NK-92 (cell line): ENCODE measurements at regions not wholly inside any gene's neighbourhood (a gene's known extent, or its start where the extent isn't known, plus 50 kb on each side); places are given as distances from the start of the nearest gene placed in this dataset.
"Not testable (repeated sequence)": the region's sequence is repeated elsewhere in the genome, so short reads cannot be mapped to it uniquely, and the experiment has no call there.

Experiments
- DNase-seq: peaks from one replicate; lab custom pipeline; 2025; ENCODE audit not compliant: unreplicated experiment; lab: John Stamatoyannopoulos, UW

GRCh38 chr1:234961456-234962339, 166.9 kb downstream of the TOMM20 start:
- DNase-seq: no peak

GRCh38 chr1:234960722-234961455, 167.7 kb downstream of the TOMM20 start:
- DNase-seq: no peak

DNA sequence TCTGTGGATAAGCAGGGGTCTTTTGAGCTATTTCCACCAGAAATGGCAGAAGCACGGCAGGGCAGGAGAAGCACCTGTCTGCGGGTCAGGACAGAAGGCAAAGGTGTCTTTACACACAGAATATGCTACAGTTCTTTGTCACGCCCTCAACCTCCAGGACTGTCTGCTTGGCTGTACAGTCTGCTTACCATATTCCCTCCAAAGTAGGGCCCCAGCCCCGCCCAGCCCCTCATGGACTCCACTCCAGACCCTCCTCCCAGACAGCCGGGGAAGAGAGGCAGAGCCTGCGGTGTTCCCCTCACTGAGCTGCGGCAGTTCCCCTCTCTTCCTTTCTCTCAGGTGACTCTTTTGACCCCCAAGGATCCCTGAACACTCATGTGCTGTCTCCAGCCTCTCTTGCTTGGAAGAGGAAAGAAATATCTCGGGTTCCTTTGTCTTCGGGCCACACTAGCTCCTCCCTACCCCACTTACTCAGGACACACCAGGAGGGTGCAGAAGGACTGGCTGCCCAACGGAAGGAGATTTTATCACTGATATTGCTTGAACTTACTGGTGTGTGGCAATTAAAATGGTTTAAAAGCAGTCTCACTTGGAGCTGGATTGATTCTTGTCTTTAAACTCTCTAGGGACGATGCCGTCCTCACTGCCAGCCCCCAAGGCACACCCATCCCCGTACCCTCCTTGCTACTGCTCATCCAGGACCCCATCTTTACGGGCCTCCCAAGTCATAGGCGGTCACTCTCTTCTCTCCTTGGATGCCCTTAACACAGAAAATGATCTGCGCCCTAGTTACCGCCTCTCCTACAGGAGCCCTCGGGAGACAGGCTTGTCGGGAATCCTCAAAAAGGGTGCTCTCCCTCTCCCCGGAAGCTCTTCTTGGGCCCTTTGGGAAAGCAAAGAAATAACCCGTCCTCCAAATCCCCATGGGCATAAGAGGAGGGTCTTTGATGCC, 169.7 kb downstream of the TOMM20 start:
- no peak for DNase-seq

DNA sequence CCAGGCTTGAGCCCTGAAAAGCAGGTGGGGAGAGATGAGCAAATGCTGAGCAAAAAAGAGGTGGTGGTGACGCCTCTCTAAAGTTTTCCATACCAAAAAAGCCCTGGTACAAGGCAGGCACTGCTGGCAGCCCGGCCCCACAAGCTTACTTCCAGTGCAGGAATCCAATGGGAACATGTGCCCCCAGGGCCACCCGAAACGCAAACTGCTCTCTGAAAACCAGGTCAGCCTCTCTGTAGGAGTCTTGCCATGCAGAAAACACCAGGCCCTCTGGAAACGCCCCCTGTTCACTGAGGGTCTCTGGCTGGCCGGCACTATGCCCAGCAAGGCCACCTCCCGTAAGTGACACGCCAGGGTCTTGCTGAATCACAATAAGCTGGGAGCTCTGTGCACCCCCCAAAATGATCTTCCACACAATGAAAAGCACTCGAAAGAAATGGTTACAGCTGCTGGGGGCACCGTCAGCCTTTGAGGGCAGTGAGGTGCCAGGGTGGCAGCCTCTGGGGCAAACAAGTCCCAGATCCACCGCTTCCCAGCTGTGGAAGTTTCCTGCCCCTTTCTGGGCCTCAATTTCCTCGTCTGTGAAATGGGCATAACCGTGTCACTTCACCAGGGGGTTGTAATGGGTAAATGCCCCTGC, 170.5 kb downstream of the TOMM20 start:
- no peak for DNase-seq

DNA sequence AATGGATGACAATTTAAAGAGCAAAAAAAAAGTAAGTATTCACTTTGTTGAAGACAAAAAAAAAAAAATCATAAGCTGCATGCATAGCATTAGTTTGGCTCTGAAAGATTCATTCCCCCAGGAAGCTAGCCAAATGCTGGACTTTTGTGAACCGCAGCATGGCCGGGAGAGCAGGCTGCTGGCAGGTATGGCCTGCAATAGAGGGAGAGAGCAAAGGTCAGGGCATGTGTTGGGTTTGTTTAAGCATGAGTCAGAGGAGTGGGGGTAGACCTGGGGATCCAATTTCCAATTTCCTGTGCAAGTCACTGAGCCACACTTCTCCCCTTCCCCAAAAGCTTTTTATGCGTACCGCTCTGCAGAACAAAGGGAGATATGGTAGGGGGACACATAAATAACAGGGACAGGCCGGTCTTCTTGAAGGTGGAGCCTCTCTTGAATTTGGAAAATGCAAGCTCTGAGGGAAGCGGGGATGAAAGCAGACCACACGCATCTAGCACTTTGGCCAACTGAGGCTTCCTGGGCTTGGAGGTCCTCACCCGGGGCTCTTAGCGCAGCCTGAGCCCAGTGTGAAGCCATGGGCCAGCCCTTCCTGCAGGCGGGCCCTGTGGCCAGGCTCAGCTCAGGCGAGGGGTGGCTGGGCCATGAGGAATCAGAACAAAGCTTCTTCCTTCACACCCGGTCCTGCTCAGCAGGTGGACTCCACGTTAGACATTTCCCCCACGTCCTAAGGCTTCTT, 171.1 kb downstream of the TOMM20 start:
- DNase-seq: no peak

- DNase-seq: no peak
These were observed 171.8 kb downstream of the TOMM20 start for GRCh38 chr1:234956821-234957329.

GRCh38 chr1:234955107-234955731, 173.4 kb downstream of the TOMM20 start:
- DNase-seq: no peak

DNA sequence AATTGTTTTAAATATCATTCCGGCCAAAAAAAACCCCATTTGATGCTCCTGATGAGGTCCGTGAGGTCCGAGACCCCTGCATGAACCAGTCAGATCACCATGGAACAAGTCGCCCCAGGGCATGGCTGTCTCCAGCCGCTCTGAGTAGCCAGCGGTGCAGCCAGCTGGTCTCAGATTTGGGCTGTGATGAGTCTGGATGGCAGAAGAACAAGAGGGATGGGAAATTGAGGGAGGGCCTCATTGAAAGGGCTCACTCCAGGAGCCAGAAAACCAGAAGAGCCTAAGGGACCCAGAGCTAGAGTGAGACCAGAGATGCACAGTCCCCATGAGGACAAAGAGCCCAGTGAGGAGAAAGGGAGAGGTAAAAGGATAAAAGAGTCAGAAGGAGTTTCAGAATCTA, 174.0 kb downstream of the TOMM20 start:
- DNase-seq: no peak

DNA sequence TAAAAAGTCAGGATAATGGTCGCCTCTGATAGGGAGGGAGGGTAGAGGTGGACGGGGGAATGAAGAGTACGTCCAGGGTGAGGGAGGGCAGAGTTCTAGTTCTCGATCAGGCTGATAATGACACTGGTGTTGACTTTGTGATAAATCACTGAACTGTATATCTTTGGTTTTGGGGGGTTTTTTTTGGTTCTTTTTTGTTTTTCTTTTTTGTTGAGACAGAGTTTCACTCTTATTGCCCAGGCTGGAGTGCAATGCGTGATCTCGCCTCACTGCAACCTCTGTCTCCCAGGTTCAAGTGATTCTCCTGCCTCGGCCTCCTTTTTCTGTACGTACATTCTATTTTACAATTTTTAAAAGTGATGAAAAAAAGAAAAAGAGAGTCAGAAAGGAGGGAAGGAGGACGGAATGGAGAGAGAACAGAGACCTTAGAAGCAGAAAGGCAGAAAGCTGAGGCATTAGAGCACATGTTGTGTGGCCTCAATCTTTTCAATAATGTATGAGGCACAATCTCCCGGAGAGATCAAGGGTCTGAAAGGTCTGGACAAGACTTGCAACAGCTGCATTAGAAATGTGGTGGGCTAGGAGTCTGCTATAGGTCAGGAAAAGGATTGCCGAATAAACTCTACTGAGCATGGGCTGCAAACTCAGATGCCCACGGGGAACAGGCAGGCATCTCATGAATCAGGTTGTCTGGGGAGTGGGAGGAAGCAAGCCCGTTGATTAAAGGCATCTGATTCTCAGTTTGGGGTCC, 174.8 kb downstream of the TOMM20 start:
- no peak for DNase-seq

GRCh38 chr1:234950598-234950997, 178.0 kb downstream of the TOMM20 start:
- DNase-seq: no peak

DNA sequence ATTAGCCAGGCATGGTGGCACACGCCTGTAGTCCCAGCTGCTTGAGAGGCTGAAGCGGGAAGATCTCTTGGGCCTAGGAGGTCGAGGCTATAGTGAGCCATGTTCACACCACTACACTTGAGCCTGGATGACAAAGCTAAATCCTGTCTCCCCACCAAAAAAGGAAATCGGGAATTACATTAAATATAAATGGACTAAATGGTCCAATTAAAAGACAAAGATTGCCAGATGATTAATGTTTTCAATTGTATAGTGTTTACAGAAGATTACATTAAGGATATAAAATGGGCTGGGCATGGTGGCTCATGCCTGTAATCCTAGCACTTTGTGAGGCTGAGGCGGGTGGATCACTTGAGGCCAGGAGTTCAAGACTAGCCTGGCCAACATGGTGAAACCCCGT, 179.1 kb downstream of the TOMM20 start:
- DNase-seq: not testable (repeated sequence)

- DNase-seq: no peak
These were observed 183.9 kb downstream of the TOMM20 start for GRCh38 chr1:234944439-234945344.

DNA sequence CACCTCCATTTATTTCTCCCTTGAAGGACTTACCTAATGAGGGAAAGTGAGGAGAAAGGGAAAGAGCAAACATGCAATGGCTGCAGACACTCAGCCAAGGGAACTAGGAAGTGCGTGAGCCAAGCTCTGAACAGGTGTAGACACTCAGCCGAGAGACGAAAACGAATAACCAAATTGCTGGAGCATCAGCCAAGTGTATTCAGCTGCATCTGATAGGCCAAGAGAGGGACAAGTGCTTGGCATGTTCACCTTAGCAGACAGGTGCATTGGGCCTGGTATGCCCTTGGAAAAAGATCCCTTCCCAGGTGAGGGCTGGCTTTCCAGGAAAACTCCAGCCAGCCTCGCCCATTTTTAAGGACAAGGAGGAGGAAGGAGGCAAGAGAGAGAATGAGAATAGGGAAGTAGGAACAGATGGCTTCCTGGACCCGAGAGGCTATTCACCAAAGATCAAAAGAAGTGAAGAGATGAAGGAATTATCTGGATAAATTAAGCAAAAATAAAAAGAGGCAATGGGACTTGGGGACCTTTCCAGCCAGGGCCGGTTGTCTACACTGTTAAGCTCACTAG, 184.7 kb downstream of the TOMM20 start:
- no peak for DNase-seq

DNA sequence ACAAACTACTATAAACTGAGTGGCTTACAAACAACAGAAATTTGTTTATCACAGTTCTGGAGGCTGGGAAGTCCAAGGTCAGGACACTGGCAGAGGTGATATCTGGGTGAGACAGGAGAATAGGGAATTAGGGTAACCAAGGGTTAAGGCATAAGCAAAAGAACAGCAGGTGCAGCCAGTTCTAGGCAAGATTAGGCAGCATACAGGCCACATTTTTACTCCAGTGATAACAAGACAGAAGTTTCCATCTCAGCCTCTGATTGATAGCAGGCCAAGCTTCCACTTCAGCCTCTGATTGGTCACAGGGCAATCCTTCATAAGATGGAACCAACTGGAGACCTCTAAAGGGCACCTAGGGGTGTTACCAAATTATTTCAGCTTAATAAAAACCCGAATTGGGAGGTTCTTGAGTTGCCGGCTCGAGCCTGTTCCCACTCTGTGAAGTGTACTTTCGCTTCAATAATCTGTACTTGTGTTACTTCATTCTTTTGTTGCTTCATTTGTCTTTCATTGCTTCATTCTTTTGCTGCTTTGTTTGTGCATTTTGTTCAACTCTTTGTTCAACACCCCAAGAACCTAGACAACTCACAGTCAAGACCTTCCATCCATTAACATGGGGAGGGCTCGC, 185.6 kb downstream of the TOMM20 start:
- DNase-seq: no peak

DNA sequence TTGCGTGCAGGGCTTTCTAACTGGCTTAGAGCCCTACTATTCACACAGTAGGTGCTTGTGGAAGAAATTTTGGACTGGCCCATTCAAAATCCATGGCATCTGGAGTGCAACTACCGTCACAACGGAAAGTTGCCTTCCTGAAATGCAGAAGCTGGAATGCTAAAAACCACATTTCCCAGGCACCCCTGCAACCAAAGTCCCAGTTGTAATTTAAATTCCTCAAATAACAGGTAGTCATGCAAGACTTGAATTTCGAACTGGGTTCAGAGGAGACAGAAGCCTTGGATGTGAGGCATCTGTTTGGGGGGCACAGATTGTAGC, 186.7 kb downstream of the TOMM20 start:
- no peak for DNase-seq

GRCh38 chr1:234941321-234942011, 187.2 kb downstream of the TOMM20 start:
- no peak for DNase-seq
